ENCODE measurements at regions not wholly inside any gene's neighbourhood (a gene's known extent, or its start where the extent isn't known, plus 50 kb on each side); places are given as distances from the start of the nearest gene placed in this dataset.
A peak's percentile ranks its signal among the peaks of the same experiment; 100 is the strongest.
"Not testable (repeated sequence)": the region's sequence is repeated elsewhere in the genome, so short reads cannot be mapped to it uniquely, and the experiment has no call there.

GRCh38 chr16:29333492-29334097, 72.9 kb downstream of the NPIPB11 start:
- in situ Hi-C loops (cut with MboI; ENCODE audit: low pct_unique_long_range_greater_than_20kb, low sequenced_read_pairs); DNase-seq: not testable (repeated sequence)

DNA sequence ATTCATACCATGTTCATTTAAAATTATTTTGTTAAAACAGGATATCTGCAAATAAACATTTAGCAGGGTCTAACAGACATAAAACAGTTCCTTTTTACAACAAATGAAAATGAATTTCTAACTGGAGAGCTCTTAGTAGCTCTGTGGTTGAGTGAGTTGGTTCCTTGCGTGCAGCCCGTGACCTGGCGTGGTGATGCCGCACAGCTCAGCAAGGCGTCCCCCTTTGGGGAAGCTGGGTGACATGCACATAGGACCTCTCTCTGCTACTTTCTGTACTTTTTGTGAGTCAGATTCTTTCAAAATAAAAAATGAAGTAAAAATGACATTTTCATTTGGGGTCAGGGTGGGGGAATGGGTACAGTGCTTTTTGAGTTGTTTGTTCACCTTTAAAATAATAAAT, 75.9 kb downstream of the NPIPB11 start:
- DNase-seq; in situ Hi-C loops (cut with MboI; ENCODE audit: low pct_unique_long_range_greater_than_20kb, low sequenced_read_pairs): not testable (repeated sequence)

DNA sequence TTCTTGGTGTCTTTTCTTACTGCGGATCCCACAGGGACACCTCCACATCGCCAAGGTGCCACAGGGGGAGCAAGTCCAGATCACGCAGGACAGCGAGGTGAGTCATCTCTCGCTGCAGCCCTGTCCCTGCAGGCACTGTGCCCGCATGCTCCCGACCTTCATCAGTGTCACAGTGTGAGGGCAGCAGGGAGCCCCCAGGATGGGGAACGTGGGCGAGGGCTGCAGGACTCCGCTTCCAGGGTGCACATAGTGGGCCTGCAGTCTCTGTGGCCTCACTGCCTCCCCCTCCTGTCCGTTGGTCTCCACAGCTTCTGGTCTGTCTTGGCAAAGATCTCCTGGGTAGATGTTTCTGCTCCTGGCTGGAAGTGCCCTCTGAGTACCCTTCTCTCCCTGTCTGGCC, 78.0 kb downstream of the NPIPB11 start:
- in situ Hi-C loops (cut with MboI; ENCODE audit: low pct_unique_long_range_greater_than_20kb, low sequenced_read_pairs); DNase-seq: not testable (repeated sequence)

DNA sequence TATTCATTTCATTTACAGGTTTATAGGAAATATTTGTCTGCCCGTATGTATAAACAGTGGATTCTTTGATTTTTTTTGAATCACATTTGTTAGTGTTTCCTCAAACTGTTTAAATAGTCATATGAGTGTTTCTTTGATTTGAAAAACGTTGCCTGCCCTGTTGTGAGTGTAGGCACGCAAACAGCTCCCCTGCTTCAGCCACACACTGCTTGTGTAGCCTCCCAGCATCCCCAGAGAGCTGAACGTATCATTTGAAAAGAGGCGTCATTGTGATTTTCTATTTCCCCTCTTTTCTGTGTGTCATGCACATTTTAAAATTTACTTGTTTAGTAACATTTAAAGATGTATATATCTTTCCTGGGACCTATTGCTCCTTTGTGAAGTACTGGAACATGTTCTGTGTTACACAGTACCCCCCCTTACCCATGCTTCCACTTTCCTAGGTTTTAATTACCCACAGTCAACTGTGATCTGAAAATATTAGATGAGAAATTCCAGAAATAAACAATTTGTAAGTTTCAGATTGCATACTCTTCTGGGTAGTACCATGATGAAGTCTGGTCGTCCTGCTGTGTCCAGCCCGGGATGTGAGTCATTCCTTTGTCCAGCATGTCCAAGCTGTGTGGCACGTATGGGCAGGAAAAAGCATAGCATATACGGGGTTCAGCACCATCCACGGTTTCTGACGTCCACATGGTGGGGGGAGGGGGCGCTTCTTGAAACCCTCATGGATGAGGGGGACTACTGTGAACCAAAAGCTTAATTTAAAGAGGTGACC, 78.7 kb downstream of the NPIPB11 start:
- DNase-seq; in situ Hi-C loops (cut with MboI; ENCODE audit: low pct_unique_long_range_greater_than_20kb, low sequenced_read_pairs): not testable (repeated sequence)

DNA sequence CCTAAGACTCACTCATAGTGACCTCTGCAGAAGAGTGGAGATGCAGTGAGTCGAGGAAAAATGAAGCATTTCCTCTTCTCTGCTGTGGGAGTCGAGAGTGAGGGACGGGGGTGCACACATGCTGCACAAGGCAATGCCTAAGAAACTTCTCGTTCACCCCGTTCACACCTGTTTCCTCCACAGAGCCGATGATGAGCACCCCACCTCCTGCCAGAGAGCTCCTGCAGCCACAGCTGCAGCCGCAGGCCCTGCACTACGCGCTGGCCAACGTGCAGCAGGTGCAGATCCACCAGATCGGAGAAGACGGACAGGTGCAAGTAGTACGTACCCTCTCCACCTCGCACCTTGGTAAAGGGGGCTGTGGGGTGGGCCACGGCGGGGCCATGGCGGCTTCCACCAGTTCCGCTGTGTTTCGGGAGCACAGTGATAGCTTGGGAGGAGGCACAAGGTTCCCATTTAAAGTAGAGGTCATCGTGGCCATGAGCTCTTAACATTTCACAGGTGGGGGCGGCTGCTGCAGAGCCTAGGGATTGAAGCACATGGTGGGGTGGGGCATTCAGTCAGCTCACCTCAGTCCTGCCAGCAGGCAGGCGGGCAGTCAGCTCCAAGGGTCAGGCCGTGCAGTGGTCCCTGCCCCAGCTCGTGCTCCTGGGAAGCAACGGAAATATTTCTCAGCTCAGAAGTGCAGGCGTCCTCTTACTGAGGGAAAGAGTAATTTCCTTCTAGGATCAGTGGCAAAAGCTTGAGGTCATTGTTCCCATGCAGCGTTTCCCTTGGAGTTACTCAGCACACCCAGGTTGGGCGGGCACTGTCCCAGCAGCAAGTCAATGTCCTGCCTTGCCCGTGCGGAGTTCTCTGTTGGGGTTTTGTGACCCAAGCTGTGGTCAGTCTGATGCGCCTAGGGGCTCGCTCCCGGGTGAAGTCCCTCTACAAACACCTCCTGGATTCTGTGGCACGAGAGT, 80.1 kb downstream of the NPIPB11 start:
- DNase-seq; in situ Hi-C loops (cut with MboI; ENCODE audit: low pct_unique_long_range_greater_than_20kb, low sequenced_read_pairs): not testable (repeated sequence)

GRCh38 chr16:29323725-29324124, 82.8 kb downstream of the NPIPB11 start:
- in situ Hi-C loops (cut with MboI; ENCODE audit: low pct_unique_long_range_greater_than_20kb, low sequenced_read_pairs); DNase-seq: not testable (repeated sequence)

- in situ Hi-C loops (cut with MboI; ENCODE audit: low pct_unique_long_range_greater_than_20kb, low sequenced_read_pairs): no loop called here
- DNase-seq: no peak
These were observed 84.9 kb downstream of the NPIPB11 start for GRCh38 chr16:29321585-29321984.

DNA sequence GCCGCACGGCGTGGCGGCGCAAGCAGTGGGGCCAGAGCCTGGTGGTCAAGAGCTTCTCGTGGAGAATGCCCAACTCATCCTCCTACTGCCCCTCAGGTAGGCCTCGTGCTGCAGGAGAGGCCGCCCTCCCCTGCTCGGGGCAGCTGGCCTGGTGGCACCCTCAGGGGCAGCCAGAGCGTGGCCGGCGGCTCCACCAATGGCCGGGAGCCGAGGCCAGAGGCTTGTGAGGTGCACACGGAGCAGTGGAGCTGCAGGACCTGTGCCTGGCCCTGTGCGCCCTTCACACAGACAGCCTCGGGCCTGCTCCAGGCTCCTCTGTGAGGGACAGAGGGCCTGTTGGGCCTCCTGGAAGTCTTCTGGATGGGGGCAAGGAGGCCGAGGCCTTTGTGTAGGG, 85.5 kb downstream of the NPIPB11 start:
- no peak for DNase-seq
- in situ Hi-C loops (cut with MboI; ENCODE audit: low pct_unique_long_range_greater_than_20kb, low sequenced_read_pairs): no loop called here

GRCh38 chr16:29320274-29320999, 86.1 kb downstream of the NPIPB11 start:
- in situ Hi-C loops (cut with MboI; ENCODE audit: low pct_unique_long_range_greater_than_20kb, low sequenced_read_pairs): no loop called here

GRCh38 chr16:29319726-29320125, 86.8 kb downstream of the NPIPB11 start:
- DNase-seq: no peak
- in situ Hi-C loops (cut with MboI; ENCODE audit: low pct_unique_long_range_greater_than_20kb, low sequenced_read_pairs): no loop called here

More at GRCh38 chr16:29320274-29320999, 86.1 kb downstream of the NPIPB11 start:
- no peak for DNase-seq

DNA sequence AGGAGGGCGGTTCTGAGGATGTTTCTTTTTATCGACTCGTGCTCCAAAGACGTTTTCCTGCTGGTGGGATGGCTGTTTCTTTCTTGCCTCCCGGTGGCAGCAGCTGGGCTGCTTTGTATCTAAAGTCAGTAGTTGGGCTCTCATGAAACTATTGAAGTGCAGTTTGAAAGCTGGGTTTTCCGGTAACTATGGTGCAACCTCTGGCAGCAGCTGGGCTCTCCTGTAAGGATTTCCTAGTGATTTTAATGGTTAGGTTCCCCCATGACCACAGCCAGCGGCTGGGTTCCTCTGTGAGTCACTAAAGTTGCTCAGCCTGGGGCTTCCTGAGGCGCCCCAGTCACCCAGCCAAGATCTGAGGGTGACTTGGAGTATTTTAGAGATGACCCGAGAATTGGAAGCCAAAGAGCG, 87.9 kb downstream of the NPIPB11 start:
- in situ Hi-C loops (cut with MboI; ENCODE audit: low pct_unique_long_range_greater_than_20kb, low sequenced_read_pairs): not testable (repeated sequence)
- DNase-seq: peak; percentile 39

DNA sequence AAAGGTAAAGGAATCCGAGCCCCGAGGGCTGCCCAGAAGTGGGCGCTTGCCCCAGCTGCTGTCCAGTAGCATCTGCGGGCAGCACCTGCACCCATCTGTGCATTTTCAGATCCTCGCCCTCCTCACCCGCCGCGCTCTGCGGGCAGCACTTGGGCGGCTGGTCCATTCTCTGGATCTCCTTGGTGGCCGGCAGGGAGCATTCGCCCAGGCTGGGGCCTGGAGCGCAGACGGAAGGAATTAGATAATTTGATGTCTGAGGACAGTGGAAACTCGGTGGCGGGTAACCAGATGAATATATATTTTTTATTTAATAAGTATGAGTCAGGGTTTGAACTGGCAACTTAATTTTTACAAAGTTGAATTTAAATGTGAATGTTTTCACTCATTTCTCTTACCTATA, 88.5 kb downstream of the NPIPB11 start:
- in situ Hi-C loops (cut with MboI; ENCODE audit: low pct_unique_long_range_greater_than_20kb, low sequenced_read_pairs): no loop called here
- DNase-seq: peak; percentile 27

GRCh38 chr16:29317269-29317668, 89.2 kb downstream of the NPIPB11 start:
- DNase-seq: no peak
- in situ Hi-C loops (cut with MboI; ENCODE audit: low pct_unique_long_range_greater_than_20kb, low sequenced_read_pairs): no loop called here

GRCh38 chr16:29316761-29317183, 89.7 kb downstream of the NPIPB11 start:
- in situ Hi-C loops (cut with MboI; ENCODE audit: low pct_unique_long_range_greater_than_20kb, low sequenced_read_pairs): no loop called here
- no peak for DNase-seq

- in situ Hi-C loops (cut with MboI; ENCODE audit: low pct_unique_long_range_greater_than_20kb, low sequenced_read_pairs): no loop called here
- DNase-seq: no peak
These were observed 90.5 kb downstream of the NPIPB11 start for GRCh38 chr16:29315916-29316517.

- in situ Hi-C loops (cut with MboI; ENCODE audit: low pct_unique_long_range_greater_than_20kb, low sequenced_read_pairs): no loop called here
- no peak for DNase-seq
These were observed 91.5 kb downstream of the NPIPB11 start for GRCh38 chr16:29315046-29315445.

- in situ Hi-C loops (cut with MboI; ENCODE audit: low pct_unique_long_range_greater_than_20kb, low sequenced_read_pairs): no loop called here
- DNase-seq: no peak
These were observed 92.1 kb downstream of the NPIPB11 start for GRCh38 chr16:29314292-29314934.

GRCh38 chr16:29313559-29314048, 92.9 kb downstream of the NPIPB11 start:
- DNase-seq: no peak
- in situ Hi-C loops (cut with MboI; ENCODE audit: low pct_unique_long_range_greater_than_20kb, low sequenced_read_pairs): no loop called here
